ENCODE measurements at regions not wholly inside any gene's neighbourhood (a gene's known extent, or its start where the extent isn't known, plus 50 kb on each side); places are given as distances from the start of the nearest gene placed in this dataset.

- TF ChIP-seq, protein P1, sequence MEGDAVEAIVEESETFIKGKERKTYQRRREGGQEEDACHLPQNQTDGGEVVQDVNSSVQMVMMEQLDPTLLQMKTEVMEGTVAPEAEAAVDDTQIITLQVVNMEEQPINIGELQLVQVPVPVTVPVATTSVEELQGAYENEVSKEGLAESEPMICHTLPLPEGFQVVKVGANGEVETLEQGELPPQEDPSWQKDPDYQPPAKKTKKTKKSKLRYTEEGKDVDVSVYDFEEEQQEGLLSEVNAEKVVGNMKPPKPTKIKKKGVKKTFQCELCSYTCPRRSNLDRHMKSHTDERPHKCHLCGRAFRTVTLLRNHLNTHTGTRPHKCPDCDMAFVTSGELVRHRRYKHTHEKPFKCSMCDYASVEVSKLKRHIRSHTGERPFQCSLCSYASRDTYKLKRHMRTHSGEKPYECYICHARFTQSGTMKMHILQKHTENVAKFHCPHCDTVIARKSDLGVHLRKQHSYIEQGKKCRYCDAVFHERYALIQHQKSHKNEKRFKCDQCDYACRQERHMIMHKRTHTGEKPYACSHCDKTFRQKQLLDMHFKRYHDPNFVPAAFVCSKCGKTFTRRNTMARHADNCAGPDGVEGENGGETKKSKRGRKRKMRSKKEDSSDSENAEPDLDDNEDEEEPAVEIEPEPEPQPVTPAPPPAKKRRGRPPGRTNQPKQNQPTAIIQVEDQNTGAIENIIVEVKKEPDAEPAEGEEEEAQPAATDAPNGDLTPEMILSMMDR (IDR thresholded peaks at IDR 0.05): no peak
- TF ChIP-seq POLR2A (IDR thresholded peaks at IDR 0.05): no peak
Observed at GRCh38 chr2:7237466-7237865, 320.3 kb downstream of the RNF144A start.
